ENCODE measurements at regions not wholly inside any gene's neighbourhood (a gene's known extent, or its start where the extent isn't known, plus 50 kb on each side); places are given as distances from the start of the nearest gene placed in this dataset.

- TF ChIP-seq CTCF (IDR thresholded peaks at IDR 0.05) = no peak
- TF ChIP-seq POLR2A (IDR thresholded peaks at IDR 0.05) = no peak
Measured at GRCh38 chr1:80917826-80918225, 882.9 kb upstream of the ADGRL2 start.
